ENCODE measurements at regions not wholly inside any gene's neighbourhood (a gene's known extent, or its start where the extent isn't known, plus 50 kb on each side); places are given as distances from the start of the nearest gene placed in this dataset.

DNA sequence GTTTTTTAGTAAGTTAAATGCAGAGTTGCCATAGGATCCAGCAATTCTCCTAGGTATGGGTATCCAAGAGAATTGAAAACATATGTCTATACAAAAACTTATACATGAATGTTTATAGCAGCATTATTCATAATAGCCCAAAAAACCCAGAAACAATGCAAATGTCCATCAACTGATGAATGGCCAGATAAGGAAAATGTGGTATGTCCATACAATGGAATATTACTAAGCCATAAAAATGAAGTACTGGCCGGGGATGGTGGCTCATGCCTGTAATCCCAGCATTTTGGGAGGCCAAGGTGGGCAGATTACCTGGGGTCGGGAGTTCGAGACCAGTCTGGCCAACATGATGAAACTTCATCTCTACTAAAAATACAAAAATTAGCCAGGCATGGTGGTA, 156.1 kb upstream of the PSMD7 start (continued):
- no peak for TF ChIP-seq YY1 (IDR thresholded peaks at IDR 0.05; ENCODE audit: low read depth, low read length)
- TF ChIP-seq, protein P1, sequence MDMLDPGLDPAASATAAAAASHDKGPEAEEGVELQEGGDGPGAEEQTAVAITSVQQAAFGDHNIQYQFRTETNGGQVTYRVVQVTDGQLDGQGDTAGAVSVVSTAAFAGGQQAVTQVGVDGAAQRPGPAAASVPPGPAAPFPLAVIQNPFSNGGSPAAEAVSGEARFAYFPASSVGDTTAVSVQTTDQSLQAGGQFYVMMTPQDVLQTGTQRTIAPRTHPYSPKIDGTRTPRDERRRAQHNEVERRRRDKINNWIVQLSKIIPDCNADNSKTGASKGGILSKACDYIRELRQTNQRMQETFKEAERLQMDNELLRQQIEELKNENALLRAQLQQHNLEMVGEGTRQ (IDR thresholded peaks at IDR 0.05; ENCODE audit: low read length), result no peak

Data from H1 (cell line).